GM12878 (cell line): ENCODE measurements at regions not wholly inside any gene's neighbourhood (a gene's known extent, or its start where the extent isn't known, plus 50 kb on each side); places are given as distances from the start of the nearest gene placed in this dataset.

Experiments used
- CHD2 ChIP-seq: IDR thresholded peaks from 2 replicates; pipeline ENCODE4 v1.6.1; 2011; ENCODE audit warnings: low read depth, low read length, improper control_type of control experiment, borderline replicate concordance
- EED ChIP-seq: sonication (generic); IDR thresholded peaks from 2 replicates; pipeline ENCODE4 v1.6.1; 2016; ENCODE audit warnings: antibody characterized with exemption, low read depth
- TAF1 ChIP-seq: IDR thresholded peaks from 2 replicates; pipeline ENCODE4 v1.6.1; 2011; ENCODE audit warnings: mild to moderate bottlenecking, low read depth, low read length, borderline replicate concordance
- TF ChIP-seq, protein P1 (sequence below), 3 experiments: IDR thresholded peaks in 2 of 3; conservative IDR thresholded peaks in 1 of 3; 2 replicates each; pipeline ENCODE4 v1.5.1; 2011; ENCODE audit warnings: low read depth in 3 of 3, low read length in 3 of 3, mild to moderate bottlenecking in 3 of 3, control low read depth in 2 of 3, moderate library complexity in 2 of 3, inconsistent platforms in 1 of 3, mixed read lengths in 1 of 3; ENCODE audit not compliant: control insufficient read depth in 2 of 3, insufficient read depth in 1 of 3; ENCODE audit errors: extremely low read depth in 1 of 3
- TF ChIP-seq, protein P2 (sequence below): fragments of 450-650 bp; IDR thresholded peaks from 2 replicates; pipeline ENCODE4 v1.6.1; 2016; ENCODE audit warnings: mild to moderate bottlenecking

DNA sequence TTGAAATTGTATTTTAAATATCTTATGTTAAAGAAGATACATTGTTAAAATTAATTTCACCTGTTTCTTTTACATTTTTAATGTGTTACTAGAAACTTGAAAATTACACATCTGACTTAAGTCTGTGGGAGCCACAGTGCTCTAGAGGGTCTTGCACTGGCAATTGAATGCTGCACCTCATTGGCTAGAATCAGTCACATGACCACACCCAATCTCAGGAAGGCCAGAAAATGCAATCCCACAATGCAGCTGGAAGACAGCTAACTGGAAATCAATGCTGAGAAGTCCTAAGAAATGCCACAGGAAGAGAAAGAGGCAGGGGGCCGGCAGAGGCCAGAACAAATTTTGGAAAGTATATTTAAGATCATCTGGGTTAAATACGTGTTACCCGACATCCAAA, 189.2 kb upstream of the POU3F3 start:
- TF ChIP-seq, protein P1, sequence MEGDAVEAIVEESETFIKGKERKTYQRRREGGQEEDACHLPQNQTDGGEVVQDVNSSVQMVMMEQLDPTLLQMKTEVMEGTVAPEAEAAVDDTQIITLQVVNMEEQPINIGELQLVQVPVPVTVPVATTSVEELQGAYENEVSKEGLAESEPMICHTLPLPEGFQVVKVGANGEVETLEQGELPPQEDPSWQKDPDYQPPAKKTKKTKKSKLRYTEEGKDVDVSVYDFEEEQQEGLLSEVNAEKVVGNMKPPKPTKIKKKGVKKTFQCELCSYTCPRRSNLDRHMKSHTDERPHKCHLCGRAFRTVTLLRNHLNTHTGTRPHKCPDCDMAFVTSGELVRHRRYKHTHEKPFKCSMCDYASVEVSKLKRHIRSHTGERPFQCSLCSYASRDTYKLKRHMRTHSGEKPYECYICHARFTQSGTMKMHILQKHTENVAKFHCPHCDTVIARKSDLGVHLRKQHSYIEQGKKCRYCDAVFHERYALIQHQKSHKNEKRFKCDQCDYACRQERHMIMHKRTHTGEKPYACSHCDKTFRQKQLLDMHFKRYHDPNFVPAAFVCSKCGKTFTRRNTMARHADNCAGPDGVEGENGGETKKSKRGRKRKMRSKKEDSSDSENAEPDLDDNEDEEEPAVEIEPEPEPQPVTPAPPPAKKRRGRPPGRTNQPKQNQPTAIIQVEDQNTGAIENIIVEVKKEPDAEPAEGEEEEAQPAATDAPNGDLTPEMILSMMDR (IDR thresholded peaks at IDR 0.05 in 2 of 3, conservative IDR thresholded peaks at IDR 0.05 in 1 of 3; ENCODE audit: control insufficient read depth in 2 of 3, extremely low read depth in 1 of 3, insufficient read depth in 1 of 3, low read depth in 3 of 3, low read length in 3 of 3), result no peak
- TF ChIP-seq CHD2 (no peak), TAF1 (no peak), EED (no peak)
- TF ChIP-seq, protein P2, sequence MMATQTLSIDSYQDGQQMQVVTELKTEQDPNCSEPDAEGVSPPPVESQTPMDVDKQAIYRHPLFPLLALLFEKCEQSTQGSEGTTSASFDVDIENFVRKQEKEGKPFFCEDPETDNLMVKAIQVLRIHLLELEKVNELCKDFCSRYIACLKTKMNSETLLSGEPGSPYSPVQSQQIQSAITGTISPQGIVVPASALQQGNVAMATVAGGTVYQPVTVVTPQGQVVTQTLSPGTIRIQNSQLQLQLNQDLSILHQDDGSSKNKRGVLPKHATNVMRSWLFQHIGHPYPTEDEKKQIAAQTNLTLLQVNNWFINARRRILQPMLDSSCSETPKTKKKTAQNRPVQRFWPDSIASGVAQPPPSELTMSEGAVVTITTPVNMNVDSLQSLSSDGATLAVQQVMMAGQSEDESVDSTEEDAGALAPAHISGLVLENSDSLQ, result no peak
